Caki2 (cell line): ENCODE measurements at regions not wholly inside any gene's neighbourhood (a gene's known extent, or its start where the extent isn't known, plus 50 kb on each side); places are given as distances from the start of the nearest gene placed in this dataset.

Source experiments
- DNase-seq: peaks from one replicate; pipeline ENCODE4 v3.0.0-alpha.2; 2015; ENCODE audit warnings: low read depth
- in situ Hi-C: cut with HindIII; loops from 2 replicates; pipeline ENCODE4 v1.10.0; 2016; ENCODE audit warnings: low sequenced_read_pairs, low pct_unique_long_range_greater_than_20kb, mixed read lengths

- in situ Hi-C loops, result no loop called here
- DNase-seq, result no peak
These were observed 82.8 kb upstream of the PLEKHG7 start for GRCh38 chr12:92619730-92620684.

GRCh38 chr12:92619026-92619425 is 83.8 kb upstream of the PLEKHG7 start:
- no peak for DNase-seq
- in situ Hi-C loops, result no loop called here

GRCh38 chr12:92615703-92616102 is 87.1 kb upstream of the PLEKHG7 start:
- no peak for DNase-seq
- in situ Hi-C loops, result no loop called here

- in situ Hi-C loops, result no loop called here
- DNase-seq, result no peak
These were observed 87.7 kb upstream of the PLEKHG7 start for GRCh38 chr12:92615086-92615485.

GRCh38 chr12:92614502-92614901 is 88.3 kb upstream of the PLEKHG7 start:
- in situ Hi-C loops, result no loop called here

GRCh38 chr12:92614001-92614400 is 88.8 kb upstream of the PLEKHG7 start:
- in situ Hi-C loops, result no loop called here
- DNase-seq, result no peak

More at GRCh38 chr12:92614502-92614901, 88.3 kb upstream of the PLEKHG7 start:
- DNase-seq, result no peak

GRCh38 chr12:92612611-92613010 is 90.2 kb upstream of the PLEKHG7 start:
- DNase-seq, result no peak
- in situ Hi-C loops, result no loop called here

GRCh38 chr12:92608151-92609091 is 94.4 kb upstream of the PLEKHG7 start:
- in situ Hi-C loops, result no loop called here
- DNase-seq, result peak; percentile 72

GRCh38 chr12:92606956-92607355 is 95.8 kb upstream of the PLEKHG7 start:
- in situ Hi-C loops, result no loop called here
- DNase-seq, result no peak

GRCh38 chr12:92605621-92606170 is 97.1 kb upstream of the PLEKHG7 start:
- in situ Hi-C loops, result no loop called here
- no peak for DNase-seq

- in situ Hi-C loops, result no loop called here
- DNase-seq, result no peak
These were observed 98.0 kb upstream of the PLEKHG7 start for GRCh38 chr12:92604786-92605185.

GRCh38 chr12:92603741-92604432 is 98.9 kb upstream of the PLEKHG7 start:
- peak; percentile 21 for DNase-seq

GRCh38 chr12:92602930-92603623 is 99.7 kb upstream of the PLEKHG7 start:
- DNase-seq, result peak; percentile 7
- in situ Hi-C loops, result no loop called here

More at GRCh38 chr12:92603741-92604432, 98.9 kb upstream of the PLEKHG7 start:
- in situ Hi-C loops, result no loop called here

- in situ Hi-C loops, result no loop called here
These were observed 100.3 kb upstream of the PLEKHG7 start for GRCh38 chr12:92602476-92602875.

GRCh38 chr12:92601680-92602079 is 101.1 kb upstream of the PLEKHG7 start:
- DNase-seq, result no peak
- in situ Hi-C loops, result no loop called here

More at GRCh38 chr12:92602476-92602875, 100.3 kb upstream of the PLEKHG7 start:
- DNase-seq, result peak; percentile 23

GRCh38 chr12:92601176-92601575 is 101.6 kb upstream of the PLEKHG7 start:
- in situ Hi-C loops, result no loop called here
- no peak for DNase-seq

GRCh38 chr12:92600052-92600451 is 102.7 kb upstream of the PLEKHG7 start:
- DNase-seq, result no peak
- in situ Hi-C loops, result no loop called here
